HFFc6 (cell line): ENCODE measurements at regions not wholly inside any gene's neighbourhood (a gene's known extent, or its start where the extent isn't known, plus 50 kb on each side); places are given as distances from the start of the nearest gene placed in this dataset.

Experiments
- DNase-seq: peaks from one replicate; pipeline ENCODE4 v3.0.0-alpha.2; 2018
- H3K27ac Mint-ChIP-seq: 2 replicates; pipeline ENCODE4 v1.8.0; 2020; ENCODE audit warnings: mild to moderate bottlenecking, mixed read lengths
- H3K27me3 Mint-ChIP-seq: 2 replicates; pipeline ENCODE4 v1.8.0; 2021; ENCODE audit warnings: mild to moderate bottlenecking, moderate library complexity, mixed read lengths; ENCODE audit not compliant: insufficient read depth
- H3K36me3 Mint-ChIP-seq: 2 replicates; pipeline ENCODE4 v1.8.0; 2021; ENCODE audit warnings: low read depth, mixed read lengths
- H3K4me1 Mint-ChIP-seq: 2 replicates; pipeline ENCODE4 v1.8.0; 2020; ENCODE audit warnings: low read depth, mixed read lengths
- H3K4me3 Mint-ChIP-seq: 2 replicates; pipeline ENCODE4 v1.8.0; 2020; ENCODE audit warnings: mild to moderate bottlenecking, moderate library complexity, mixed read lengths
- H3K9me3 Mint-ChIP-seq: 2 replicates; pipeline ENCODE4 v1.8.0; 2020; ENCODE audit warnings: mild to moderate bottlenecking, mixed read lengths
- TF ChIP-seq, protein P1 (sequence below): fragments of 200-600 bp; sonication (generic); IDR thresholded peaks from 2 replicates; pipeline ENCODE4 v1.5.0; 2021; ENCODE audit warnings: antibody characterized with exemption, mild to moderate bottlenecking

DNA sequence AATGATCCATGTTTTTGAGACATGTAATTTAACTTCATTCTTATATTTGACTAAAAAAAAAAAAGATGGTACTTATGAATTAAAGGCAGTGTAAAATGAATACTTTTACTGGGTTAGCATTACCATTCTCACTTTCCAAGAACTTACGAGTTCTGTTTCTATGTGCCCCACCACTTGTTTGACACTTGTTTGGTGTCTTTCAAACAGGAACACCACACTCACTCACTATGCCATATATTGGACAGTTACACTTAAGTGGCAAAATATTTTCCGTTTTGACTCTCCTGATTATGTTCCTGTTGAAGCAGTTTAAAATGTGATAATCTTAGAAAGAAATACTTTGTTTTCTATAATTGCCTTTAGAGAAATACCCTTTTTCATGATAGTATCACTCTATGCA, 56.6 kb upstream of the ATXN7L3B start:
- no peak overlapping the region for H3K4me3 Mint-ChIP-seq
- no peak for DNase-seq

DNA sequence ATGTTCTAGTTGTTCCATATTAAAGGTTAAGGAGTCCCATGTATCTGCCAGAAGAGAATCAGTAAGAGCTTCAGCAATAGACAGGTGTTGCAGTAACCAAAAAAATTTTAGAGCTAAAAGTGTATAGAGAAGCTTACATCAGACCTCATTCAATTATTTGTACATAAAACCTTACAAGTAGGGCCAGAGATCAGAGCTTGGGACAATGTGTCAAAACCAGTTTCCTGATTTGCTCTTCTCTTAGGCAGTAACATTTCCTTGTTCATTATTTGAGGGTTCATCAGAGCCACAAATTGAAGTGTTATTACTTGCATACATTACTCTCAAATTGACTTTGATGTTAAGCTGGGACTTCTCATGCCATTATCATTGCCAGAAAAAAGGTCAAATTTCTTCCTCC, 55.5 kb upstream of the ATXN7L3B start:
- Mint-ChIP-seq H3K4me1 (no peaks in the 10 kb centered on the region), H3K9me3 (peaks cover 15% of the 10 kb centered on the region), H3K27me3 (no peaks in the 10 kb centered on the region), H3K4me3 (no peak overlapping the region), H3K27ac (no peak overlapping the region), H3K36me3 (no peaks in the 10 kb centered on the region)
- no peak for DNase-seq
- TF ChIP-seq, protein P1, sequence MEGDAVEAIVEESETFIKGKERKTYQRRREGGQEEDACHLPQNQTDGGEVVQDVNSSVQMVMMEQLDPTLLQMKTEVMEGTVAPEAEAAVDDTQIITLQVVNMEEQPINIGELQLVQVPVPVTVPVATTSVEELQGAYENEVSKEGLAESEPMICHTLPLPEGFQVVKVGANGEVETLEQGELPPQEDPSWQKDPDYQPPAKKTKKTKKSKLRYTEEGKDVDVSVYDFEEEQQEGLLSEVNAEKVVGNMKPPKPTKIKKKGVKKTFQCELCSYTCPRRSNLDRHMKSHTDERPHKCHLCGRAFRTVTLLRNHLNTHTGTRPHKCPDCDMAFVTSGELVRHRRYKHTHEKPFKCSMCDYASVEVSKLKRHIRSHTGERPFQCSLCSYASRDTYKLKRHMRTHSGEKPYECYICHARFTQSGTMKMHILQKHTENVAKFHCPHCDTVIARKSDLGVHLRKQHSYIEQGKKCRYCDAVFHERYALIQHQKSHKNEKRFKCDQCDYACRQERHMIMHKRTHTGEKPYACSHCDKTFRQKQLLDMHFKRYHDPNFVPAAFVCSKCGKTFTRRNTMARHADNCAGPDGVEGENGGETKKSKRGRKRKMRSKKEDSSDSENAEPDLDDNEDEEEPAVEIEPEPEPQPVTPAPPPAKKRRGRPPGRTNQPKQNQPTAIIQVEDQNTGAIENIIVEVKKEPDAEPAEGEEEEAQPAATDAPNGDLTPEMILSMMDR: no peak

More for the DNA sequence above, 56.6 kb upstream of the ATXN7L3B start:
- Mint-ChIP-seq H3K27me3 (no peaks in the 10 kb centered on the region), H3K27ac (no peak overlapping the region), H3K4me1 (no peaks in the 10 kb centered on the region), H3K36me3 (no peaks in the 10 kb centered on the region), H3K9me3 (peaks cover 15% of the 10 kb centered on the region; the same call in 1 of the 2 replicates)
- TF ChIP-seq, protein P1: no peak

GRCh38 chr12:74483057-74483456, 54.6 kb upstream of the ATXN7L3B start:
- Mint-ChIP-seq H3K4me3 (no peak overlapping the region), H3K36me3 (no peaks in the 10 kb centered on the region), H3K4me1 (no peaks in the 10 kb centered on the region), H3K9me3 (peaks cover 15% of the 10 kb centered on the region), H3K27me3 (no peaks in the 10 kb centered on the region), H3K27ac (no peak overlapping the region)
- DNase-seq: no peak
- TF ChIP-seq, protein P1: no peak
